ENCODE measurements at regions not wholly inside any gene's neighbourhood (a gene's known extent, or its start where the extent isn't known, plus 50 kb on each side); places are given as distances from the start of the nearest gene placed in this dataset.

GRCh38 chr12:66901138-66901932, 222.5 kb upstream of the GRIP1 start:
- peaks cover 20 to 25% of the 10 kb centered on the region in 2 donors for H3K4me1 Mint-ChIP-seq
- WGBS (ENCODE audit: insufficient coverage), result 35% methylated on average over 4 of the region's 4 CpGs
- Histone ChIP-seq H3K4me3 (ENCODE audit: low read length) (no peak overlapping the region), H3K36me3 (ENCODE audit: control insufficient read depth, insufficient read depth, low read length) (no peaks in the 10 kb centered on the region), H3K27me3 (ENCODE audit: control insufficient read depth, insufficient read depth, low read length) (no peaks in the 10 kb centered on the region), H3K4me1 (ENCODE audit: control insufficient read depth, insufficient read depth, low read length) (peaks cover 4% of the 10 kb centered on the region), H3K27ac (ENCODE audit: low read length) (peak overlapping the region; percentile 25), H3K9me3 (ENCODE audit: control insufficient read depth, insufficient read depth, low read length) (no peaks in the 10 kb centered on the region)
- no peak for TF ChIP-seq CTCF (IDR thresholded peaks at IDR 0.05)
- ATAC-seq (peak; percentile 58 to 76 (median 60)), DNase-seq (peak in 1 of 2 donors; percentile 36)
- H3K27me3 Mint-ChIP-seq (ENCODE audit: low read depth in 2 of 2), result no peaks in the 10 kb centered on the region
- peak overlapping the region; percentile 47 to 55 for H3K27ac Mint-ChIP-seq
- intact Hi-C loops (cut with micrococcal nuclease), result no loop called here
- peak overlapping the region; percentile 38 for H3K4me3 Mint-ChIP-seq
- no peaks in the 10 kb centered on the region for H3K36me3 Mint-ChIP-seq
- no peaks in the 10 kb centered on the region for H3K9me3 Mint-ChIP-seq

GRCh38 chr12:66902020-66902419, 223.1 kb upstream of the GRIP1 start:
- no peak for TF ChIP-seq CTCF (IDR thresholded peaks at IDR 0.05)
- ATAC-seq (no peak), DNase-seq (no peak)
- Histone ChIP-seq H3K9me3 (ENCODE audit: control insufficient read depth, insufficient read depth, low read length) (no peaks in the 10 kb centered on the region), H3K36me3 (ENCODE audit: control insufficient read depth, insufficient read depth, low read length) (no peaks in the 10 kb centered on the region), H3K27me3 (ENCODE audit: control insufficient read depth, insufficient read depth, low read length) (no peaks in the 10 kb centered on the region), H3K4me1 (ENCODE audit: control insufficient read depth, insufficient read depth, low read length) (peaks cover 4% of the 10 kb centered on the region), H3K27ac (ENCODE audit: low read length) (no peak overlapping the region), H3K4me3 (ENCODE audit: low read length) (no peak overlapping the region)
- H3K4me3 Mint-ChIP-seq, result no peak overlapping the region
- intact Hi-C loops (cut with micrococcal nuclease), result no loop called here
- peaks cover 20 to 25% of the 10 kb centered on the region in 2 donors for H3K4me1 Mint-ChIP-seq
- no peaks in the 10 kb centered on the region for H3K27me3 Mint-ChIP-seq (ENCODE audit: low read depth in 2 of 2)
- peak overlapping the region in 1 of 2 donors; percentile 55 for H3K27ac Mint-ChIP-seq
- no peaks in the 10 kb centered on the region for H3K36me3 Mint-ChIP-seq
- no peaks in the 10 kb centered on the region for H3K9me3 Mint-ChIP-seq

GRCh38 chr12:66903782-66904396, 225.0 kb upstream of the GRIP1 start:
- no peak for TF ChIP-seq CTCF (IDR thresholded peaks at IDR 0.05)
- Histone ChIP-seq H3K4me3 (ENCODE audit: low read length) (no peak overlapping the region), H3K27me3 (ENCODE audit: control insufficient read depth, insufficient read depth, low read length) (no peaks in the 10 kb centered on the region), H3K9me3 (ENCODE audit: control insufficient read depth, insufficient read depth, low read length) (no peaks in the 10 kb centered on the region), H3K4me1 (ENCODE audit: control insufficient read depth, insufficient read depth, low read length) (peaks cover 4% of the 10 kb centered on the region), H3K36me3 (ENCODE audit: control insufficient read depth, insufficient read depth, low read length) (no peaks in the 10 kb centered on the region), H3K27ac (ENCODE audit: low read length) (no peak overlapping the region)
- no peak for ATAC-seq
- Mint-ChIP-seq H3K27me3 (ENCODE audit: low read depth in 2 of 2) (no peaks in the 10 kb centered on the region), H3K4me3 (no peak overlapping the region), H3K36me3 (no peaks in the 10 kb centered on the region), H3K9me3 (no peaks in the 10 kb centered on the region), H3K4me1 (peaks cover 20 to 25% of the 10 kb centered on the region in 2 donors), H3K27ac (no peak overlapping the region)
- DNase-seq, result peak in 1 of 2 donors; percentile 32
- intact Hi-C loops (cut with micrococcal nuclease), result no loop called here
- no CpG with 5 or more reads among the region's 1 CpG for WGBS (ENCODE audit: insufficient coverage)
